HFFc6 (cell line): ENCODE measurements at regions not wholly inside any gene's neighbourhood (a gene's known extent, or its start where the extent isn't known, plus 50 kb on each side); places are given as distances from the start of the nearest gene placed in this dataset.

Source experiments
- DNase-seq: peaks from one replicate; pipeline ENCODE4 v3.0.0-alpha.2; 2018
- H3K27ac Mint-ChIP-seq: 2 replicates; pipeline ENCODE4 v1.8.0; 2020; ENCODE audit warnings: mild to moderate bottlenecking, mixed read lengths
- H3K27me3 Mint-ChIP-seq: 2 replicates; pipeline ENCODE4 v1.8.0; 2021; ENCODE audit warnings: mild to moderate bottlenecking, moderate library complexity, mixed read lengths; ENCODE audit not compliant: insufficient read depth
- H3K36me3 Mint-ChIP-seq: 2 replicates; pipeline ENCODE4 v1.8.0; 2021; ENCODE audit warnings: low read depth, mixed read lengths
- H3K4me1 Mint-ChIP-seq: 2 replicates; pipeline ENCODE4 v1.8.0; 2020; ENCODE audit warnings: low read depth, mixed read lengths
- H3K4me3 Mint-ChIP-seq: 2 replicates; pipeline ENCODE4 v1.8.0; 2020; ENCODE audit warnings: mild to moderate bottlenecking, moderate library complexity, mixed read lengths
- H3K9me3 Mint-ChIP-seq: 2 replicates; pipeline ENCODE4 v1.8.0; 2020; ENCODE audit warnings: mild to moderate bottlenecking, mixed read lengths
- TF ChIP-seq, protein P1 (sequence below): fragments of 200-600 bp; sonication (generic); IDR thresholded peaks from 2 replicates; pipeline ENCODE4 v1.5.0; 2021; ENCODE audit warnings: antibody characterized with exemption, mild to moderate bottlenecking

DNA sequence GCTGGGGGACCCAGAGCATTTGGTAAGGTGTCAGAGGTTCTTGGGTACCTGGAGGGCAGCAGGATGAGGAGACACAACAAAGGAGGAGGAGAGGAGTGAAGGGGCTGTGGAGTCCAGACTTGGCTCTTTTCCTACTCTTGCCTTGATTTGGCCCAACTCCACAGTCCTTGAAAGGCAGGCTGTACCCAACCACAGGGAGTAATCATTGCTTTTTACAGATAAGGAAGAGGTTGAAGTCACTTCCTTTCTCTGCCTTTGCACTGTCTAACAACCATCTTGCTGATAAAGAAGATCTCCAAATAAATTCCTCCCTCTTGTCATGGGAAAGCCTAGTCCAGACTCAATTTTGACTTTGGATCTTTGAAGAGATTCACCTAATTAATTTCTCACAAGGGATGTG, 226.8 kb upstream of the HMGA2 start:
- Mint-ChIP-seq H3K9me3 (no peaks in the 10 kb centered on the region), H3K27ac (peak overlapping the region; percentile 32), H3K27me3 (no peaks in the 10 kb centered on the region; the same call in 1 of the 2 replicates), H3K36me3 (0 out of 2 replicates have a peak, but pooled peaks cover 8% of the 10 kb centered on the region), H3K4me3 (no peak overlapping the region), H3K4me1 (peaks cover 80% of the 10 kb centered on the region)
- no peak for DNase-seq
- TF ChIP-seq, protein P1, sequence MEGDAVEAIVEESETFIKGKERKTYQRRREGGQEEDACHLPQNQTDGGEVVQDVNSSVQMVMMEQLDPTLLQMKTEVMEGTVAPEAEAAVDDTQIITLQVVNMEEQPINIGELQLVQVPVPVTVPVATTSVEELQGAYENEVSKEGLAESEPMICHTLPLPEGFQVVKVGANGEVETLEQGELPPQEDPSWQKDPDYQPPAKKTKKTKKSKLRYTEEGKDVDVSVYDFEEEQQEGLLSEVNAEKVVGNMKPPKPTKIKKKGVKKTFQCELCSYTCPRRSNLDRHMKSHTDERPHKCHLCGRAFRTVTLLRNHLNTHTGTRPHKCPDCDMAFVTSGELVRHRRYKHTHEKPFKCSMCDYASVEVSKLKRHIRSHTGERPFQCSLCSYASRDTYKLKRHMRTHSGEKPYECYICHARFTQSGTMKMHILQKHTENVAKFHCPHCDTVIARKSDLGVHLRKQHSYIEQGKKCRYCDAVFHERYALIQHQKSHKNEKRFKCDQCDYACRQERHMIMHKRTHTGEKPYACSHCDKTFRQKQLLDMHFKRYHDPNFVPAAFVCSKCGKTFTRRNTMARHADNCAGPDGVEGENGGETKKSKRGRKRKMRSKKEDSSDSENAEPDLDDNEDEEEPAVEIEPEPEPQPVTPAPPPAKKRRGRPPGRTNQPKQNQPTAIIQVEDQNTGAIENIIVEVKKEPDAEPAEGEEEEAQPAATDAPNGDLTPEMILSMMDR = no peak

- Mint-ChIP-seq H3K27me3 (no peaks in the 10 kb centered on the region; the same call in 1 of the 2 replicates), H3K4me1 (peaks cover 80% of the 10 kb centered on the region), H3K9me3 (no peaks in the 10 kb centered on the region), H3K27ac (no peak overlapping the region), H3K36me3 (0 out of 2 replicates have a peak, but pooled peaks cover 8% of the 10 kb centered on the region), H3K4me3 (no peak overlapping the region)
- TF ChIP-seq, protein P1 = no peak
- no peak for DNase-seq
These were observed 225.6 kb upstream of the HMGA2 start for GRCh38 chr12:65598688-65599087.

GRCh38 chr12:65602253-65602609, 222.1 kb upstream of the HMGA2 start:
- Mint-ChIP-seq H3K27me3 (0 out of 2 replicates have a peak, but pooled peaks cover 2% of the 10 kb centered on the region), H3K4me3 (peak overlapping the region; percentile 88), H3K9me3 (no peaks in the 10 kb centered on the region), H3K36me3 (peaks cover 28% of the 10 kb centered on the region), H3K27ac (peak overlapping the region; percentile 93), H3K4me1 (peaks cover 83% of the 10 kb centered on the region)
- no peak for DNase-seq
- TF ChIP-seq, protein P1 = no peak

GRCh38 chr12:65602610-65603295, 221.5 kb upstream of the HMGA2 start:
- Mint-ChIP-seq H3K4me3 (peak overlapping the region; percentile 88), H3K4me1 (peaks cover 83% of the 10 kb centered on the region)
- TF ChIP-seq, protein P1 = peak; percentile 91

DNA sequence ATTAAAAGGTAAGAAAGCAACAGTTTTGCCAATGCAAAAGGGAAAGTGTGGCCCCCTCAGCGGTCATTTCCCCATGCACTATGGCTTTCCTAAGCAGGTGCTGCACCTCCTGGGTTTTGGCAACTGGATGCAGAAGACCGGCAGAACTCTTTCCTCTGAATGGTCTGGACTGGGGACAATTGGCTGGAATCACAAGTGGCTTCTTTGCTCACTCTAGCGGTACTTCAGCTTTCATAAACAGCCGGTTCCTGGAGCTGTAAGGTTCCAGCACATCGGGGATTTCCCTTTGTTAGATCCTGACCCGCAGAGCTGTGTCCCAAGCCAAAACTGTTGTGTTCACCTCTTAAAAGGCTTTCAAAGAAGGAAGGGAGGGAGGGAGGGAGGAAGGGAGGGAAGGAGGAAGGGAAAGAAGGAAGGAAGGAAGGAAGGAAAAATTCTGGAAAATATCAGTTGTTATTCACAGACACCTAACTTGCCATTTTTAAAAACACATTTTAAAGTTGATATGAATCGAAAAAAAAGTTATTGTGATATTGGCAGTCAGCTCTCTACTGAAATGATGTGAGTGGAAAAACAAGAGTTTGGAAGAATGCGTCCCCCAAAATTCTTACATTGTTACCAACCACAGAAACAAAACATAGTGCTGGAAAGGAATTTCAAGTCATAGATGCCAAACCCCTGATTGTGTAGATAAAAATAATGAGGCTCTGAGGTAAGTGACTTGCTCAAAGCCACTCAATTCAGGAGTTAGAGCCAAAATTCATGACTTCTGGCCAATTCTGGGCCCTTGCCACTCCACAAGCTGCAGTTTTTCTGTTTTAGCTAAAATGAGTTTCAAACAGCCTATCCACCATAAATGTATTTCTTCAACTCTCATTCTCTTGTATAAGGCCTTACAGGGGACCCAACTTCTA, 220.6 kb upstream of the HMGA2 start:
- Mint-ChIP-seq H3K4me3 (peak overlapping the region; percentile 88), H3K9me3 (no peaks in the 10 kb centered on the region), H3K4me1 (peaks cover 85% of the 10 kb centered on the region), H3K27me3 (0 out of 2 replicates have a peak, but pooled peaks cover 2% of the 10 kb centered on the region), H3K36me3 (peaks cover 27% of the 10 kb centered on the region), H3K27ac (peak overlapping the region; percentile 93)
- DNase-seq = peak; percentile 93
- TF ChIP-seq, protein P1 = no peak

More at GRCh38 chr12:65602610-65603295, 221.5 kb upstream of the HMGA2 start:
- H3K9me3 Mint-ChIP-seq = no peaks in the 10 kb centered on the region
- H3K36me3 Mint-ChIP-seq = peaks cover 32% of the 10 kb centered on the region
- peak; percentile 91 for DNase-seq
- H3K27ac Mint-ChIP-seq = peak overlapping the region; percentile 93
- H3K27me3 Mint-ChIP-seq = 0 out of 2 replicates have a peak, but pooled peaks cover 2% of the 10 kb centered on the region
